ENCODE measurements at regions not wholly inside any gene's neighbourhood (a gene's known extent, or its start where the extent isn't known, plus 50 kb on each side); places are given as distances from the start of the nearest gene placed in this dataset.

DNA sequence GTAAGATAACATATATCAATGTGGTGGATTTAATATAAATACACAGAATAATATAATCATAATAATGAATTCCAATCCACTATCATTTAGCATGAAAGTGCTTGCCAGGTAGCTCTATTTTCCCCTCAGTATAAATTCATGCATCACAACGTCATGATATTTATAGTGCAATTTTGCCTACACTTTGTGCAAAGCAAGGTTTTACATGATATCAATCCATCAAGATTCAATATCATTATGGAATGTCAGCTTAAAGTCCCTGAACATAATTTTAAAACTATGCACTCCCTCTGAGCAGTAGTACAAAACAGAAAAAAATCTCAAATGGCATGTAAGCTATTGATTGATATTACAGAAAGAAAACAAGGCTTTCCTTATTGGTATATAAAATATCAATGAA is 962.2 kb upstream of the PCDH20 start:
- no peak for TF ChIP-seq BORCS8-MEF2B (CRISPR knock-in tag; IDR thresholded peaks at IDR 0.05)
- no peak for TF ChIP-seq ASH2L (IDR thresholded peaks at IDR 0.05; ENCODE audit: insufficient read length, low read depth, low read length)
- TF ChIP-seq ESRRA (CRISPR knock-in tag; IDR thresholded peaks at IDR 0.05; ENCODE audit: low read depth) = no peak
- no peak for TF ChIP-seq POLR2A (IDR thresholded peaks at IDR 0.05; ENCODE audit: insufficient read depth in 1 of 2, low read depth in 2 of 2, low read length in 2 of 2)
- TF ChIP-seq, protein P1, sequence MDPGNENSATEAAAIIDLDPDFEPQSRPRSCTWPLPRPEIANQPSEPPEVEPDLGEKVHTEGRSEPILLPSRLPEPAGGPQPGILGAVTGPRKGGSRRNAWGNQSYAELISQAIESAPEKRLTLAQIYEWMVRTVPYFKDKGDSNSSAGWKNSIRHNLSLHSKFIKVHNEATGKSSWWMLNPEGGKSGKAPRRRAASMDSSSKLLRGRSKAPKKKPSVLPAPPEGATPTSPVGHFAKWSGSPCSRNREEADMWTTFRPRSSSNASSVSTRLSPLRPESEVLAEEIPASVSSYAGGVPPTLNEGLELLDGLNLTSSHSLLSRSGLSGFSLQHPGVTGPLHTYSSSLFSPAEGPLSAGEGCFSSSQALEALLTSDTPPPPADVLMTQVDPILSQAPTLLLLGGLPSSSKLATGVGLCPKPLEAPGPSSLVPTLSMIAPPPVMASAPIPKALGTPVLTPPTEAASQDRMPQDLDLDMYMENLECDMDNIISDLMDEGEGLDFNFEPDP (CRISPR knock-in tag; conservative IDR thresholded peaks at IDR 0.05) = no peak
- TF ChIP-seq, protein P2, sequence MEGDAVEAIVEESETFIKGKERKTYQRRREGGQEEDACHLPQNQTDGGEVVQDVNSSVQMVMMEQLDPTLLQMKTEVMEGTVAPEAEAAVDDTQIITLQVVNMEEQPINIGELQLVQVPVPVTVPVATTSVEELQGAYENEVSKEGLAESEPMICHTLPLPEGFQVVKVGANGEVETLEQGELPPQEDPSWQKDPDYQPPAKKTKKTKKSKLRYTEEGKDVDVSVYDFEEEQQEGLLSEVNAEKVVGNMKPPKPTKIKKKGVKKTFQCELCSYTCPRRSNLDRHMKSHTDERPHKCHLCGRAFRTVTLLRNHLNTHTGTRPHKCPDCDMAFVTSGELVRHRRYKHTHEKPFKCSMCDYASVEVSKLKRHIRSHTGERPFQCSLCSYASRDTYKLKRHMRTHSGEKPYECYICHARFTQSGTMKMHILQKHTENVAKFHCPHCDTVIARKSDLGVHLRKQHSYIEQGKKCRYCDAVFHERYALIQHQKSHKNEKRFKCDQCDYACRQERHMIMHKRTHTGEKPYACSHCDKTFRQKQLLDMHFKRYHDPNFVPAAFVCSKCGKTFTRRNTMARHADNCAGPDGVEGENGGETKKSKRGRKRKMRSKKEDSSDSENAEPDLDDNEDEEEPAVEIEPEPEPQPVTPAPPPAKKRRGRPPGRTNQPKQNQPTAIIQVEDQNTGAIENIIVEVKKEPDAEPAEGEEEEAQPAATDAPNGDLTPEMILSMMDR (CRISPR knock-in tag; IDR thresholded peaks at IDR 0.05) = no peak
- TF ChIP-seq ZNF274 (CRISPR knock-in tag; IDR thresholded peaks at IDR 0.05) = no peak
